Hepatocyte (in vitro differentiated cells): ENCODE measurements at regions not wholly inside any gene's neighbourhood (a gene's known extent, or its start where the extent isn't known, plus 50 kb on each side); places are given as distances from the start of the nearest gene placed in this dataset.

Experiments used
- DNase-seq: peaks from one replicate; pipeline ENCODE4 v3.0.0-alpha.2; 2016; ENCODE audit warnings: low spot score
- H2AFZ ChIP-seq: fragments of 200-600 bp; sonication (generic); 2 replicates; pipeline ENCODE4 v1.6.0; 2016; ENCODE audit warnings: antibody characterized with exemption, mild to moderate bottlenecking
- H3K27ac ChIP-seq: fragments of 200-600 bp; sonication (generic); 2 replicates; pipeline ENCODE4 v1.5.1; 2016; ENCODE audit warnings: mild to moderate bottlenecking
- H3K27me3 ChIP-seq: fragments of 200-600 bp; sonication (generic); 2 replicates; pipeline ENCODE4 v1.6.1; 2016
- H3K36me3 ChIP-seq: fragments of 200-600 bp; sonication (generic); replicated peaks from 2 replicates; pipeline ENCODE4 v1.5.1; 2016; ENCODE audit warnings: low read depth; ENCODE audit not compliant: insufficient read depth
- H3K4me1 ChIP-seq: fragments of 200-600 bp; sonication (generic); 2 replicates; pipeline ENCODE4 v1.5.1; 2016; ENCODE audit warnings: mild to moderate bottlenecking, moderate library complexity; ENCODE audit not compliant: insufficient read depth
- H3K4me2 ChIP-seq: fragments of 200-600 bp; sonication (generic); 2 replicates; pipeline ENCODE4 v1.6.0; 2016
- H3K4me3 ChIP-seq: fragments of 200-600 bp; sonication (generic); 2 replicates; pipeline ENCODE4 v1.5.1; 2016; ENCODE audit warnings: mild to moderate bottlenecking
- H3K79me2 ChIP-seq: fragments of 200-600 bp; sonication (generic); 2 replicates; pipeline ENCODE4 v1.6.0; 2017; ENCODE audit warnings: mild to moderate bottlenecking
- H3K9me2 ChIP-seq: fragments of 200-600 bp; sonication (generic); replicated peaks from 2 replicates; pipeline ENCODE4 v1.6.0; 2017; ENCODE audit warnings: mild to moderate bottlenecking; ENCODE audit not compliant: insufficient read depth
- H3K9me3 ChIP-seq: fragments of 200-600 bp; sonication (generic); 2 replicates; pipeline ENCODE4 v1.5.1; 2016; ENCODE audit warnings: low read depth, mild to moderate bottlenecking
- H4K20me1 ChIP-seq: fragments of 200-600 bp; sonication (generic); 2 replicates; pipeline ENCODE4 v1.6.0; 2016; ENCODE audit warnings: mild to moderate bottlenecking; ENCODE audit not compliant: insufficient read depth, poor library complexity, severe bottlenecking
- EZH2 ChIP-seq: fragments of 200-600 bp; sonication (generic); IDR thresholded peaks from 2 replicates; pipeline ENCODE4 v1.6.1; 2016; ENCODE audit warnings: antibody characterized with exemption, mild to moderate bottlenecking, borderline replicate concordance
- EZH2phosphoT487 ChIP-seq: fragments of 200-600 bp; sonication (generic); IDR thresholded peaks from one replicate; pipeline ENCODE4 v1.6.1; 2018; ENCODE audit warnings: antibody characterized with exemption, mild to moderate bottlenecking, low read depth, moderate library complexity; ENCODE audit not compliant: unreplicated experiment, severe bottlenecking
- WGBS: methylation state at CpG from one replicate; pipeline ENCODE4 v1.1.6; 2016; ENCODE audit warnings: low lambda C conversion rate; ENCODE audit errors: missing lambda C conversion rate; 5-methylcytosine and 5-hydroxymethylcytosine counted together
- TF ChIP-seq, protein P1 (sequence below): fragments of 200-600 bp; sonication (generic); IDR thresholded peaks from 2 replicates; pipeline ENCODE4 v1.5.1; 2016; ENCODE audit warnings: antibody characterized with exemption, mild to moderate bottlenecking; ENCODE audit not compliant: poor library complexity

DNA sequence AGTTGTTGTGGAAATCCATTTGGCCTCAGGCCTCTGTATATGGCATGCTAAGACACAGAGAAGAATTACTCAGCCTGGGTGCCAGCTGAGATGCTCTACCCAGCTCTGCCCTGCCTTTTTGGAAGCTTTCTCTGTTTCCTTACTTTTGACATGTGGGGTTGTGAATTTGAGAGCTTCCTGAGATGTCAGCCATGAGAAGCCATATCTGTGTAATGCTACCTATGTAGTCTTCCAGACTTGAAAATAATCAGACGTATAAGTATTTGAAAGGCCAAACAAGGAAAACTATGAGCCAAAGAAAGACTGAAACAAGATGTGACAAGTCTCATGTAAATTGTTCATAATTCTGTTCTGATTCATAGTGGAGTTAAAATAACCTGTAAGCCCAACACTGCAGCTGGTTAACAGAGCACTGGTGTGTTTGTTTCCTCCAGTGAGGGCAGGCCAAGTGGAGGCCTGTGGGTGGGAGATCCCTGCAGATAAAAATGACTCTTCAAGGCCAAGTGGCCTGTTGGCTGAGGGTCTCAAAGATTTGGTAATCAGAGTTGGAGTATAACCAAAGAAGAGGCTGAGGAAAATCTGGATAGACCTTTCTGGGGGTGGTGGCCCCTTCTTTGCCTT is 94.0 kb downstream of the TMX1 start:
- no peaks in the 10 kb centered on the region for H3K4me1 ChIP-seq
- TF ChIP-seq EZH2phosphoT487 (no peak), EZH2 (no peak)
- TF ChIP-seq, protein P1, sequence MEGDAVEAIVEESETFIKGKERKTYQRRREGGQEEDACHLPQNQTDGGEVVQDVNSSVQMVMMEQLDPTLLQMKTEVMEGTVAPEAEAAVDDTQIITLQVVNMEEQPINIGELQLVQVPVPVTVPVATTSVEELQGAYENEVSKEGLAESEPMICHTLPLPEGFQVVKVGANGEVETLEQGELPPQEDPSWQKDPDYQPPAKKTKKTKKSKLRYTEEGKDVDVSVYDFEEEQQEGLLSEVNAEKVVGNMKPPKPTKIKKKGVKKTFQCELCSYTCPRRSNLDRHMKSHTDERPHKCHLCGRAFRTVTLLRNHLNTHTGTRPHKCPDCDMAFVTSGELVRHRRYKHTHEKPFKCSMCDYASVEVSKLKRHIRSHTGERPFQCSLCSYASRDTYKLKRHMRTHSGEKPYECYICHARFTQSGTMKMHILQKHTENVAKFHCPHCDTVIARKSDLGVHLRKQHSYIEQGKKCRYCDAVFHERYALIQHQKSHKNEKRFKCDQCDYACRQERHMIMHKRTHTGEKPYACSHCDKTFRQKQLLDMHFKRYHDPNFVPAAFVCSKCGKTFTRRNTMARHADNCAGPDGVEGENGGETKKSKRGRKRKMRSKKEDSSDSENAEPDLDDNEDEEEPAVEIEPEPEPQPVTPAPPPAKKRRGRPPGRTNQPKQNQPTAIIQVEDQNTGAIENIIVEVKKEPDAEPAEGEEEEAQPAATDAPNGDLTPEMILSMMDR: no peak
- H3K9me2 ChIP-seq: no peaks in the 10 kb centered on the region
- H3K79me2 ChIP-seq: no peaks in the 10 kb centered on the region
- no peaks in the 10 kb centered on the region for H3K9me3 ChIP-seq
- WGBS: 96% methylated on average over 1 of the region's 1 CpG
- H3K4me2 ChIP-seq: no peak overlapping the region
- no peaks in the 10 kb centered on the region for H3K27me3 ChIP-seq
- DNase-seq: no peak
- H2AFZ ChIP-seq: no peak overlapping the region
- no peaks in the 10 kb centered on the region for H4K20me1 ChIP-seq
- H3K36me3 ChIP-seq: no peaks in the 10 kb centered on the region
- H3K27ac ChIP-seq: no peak overlapping the region
- H3K4me3 ChIP-seq: no peak overlapping the region

DNA sequence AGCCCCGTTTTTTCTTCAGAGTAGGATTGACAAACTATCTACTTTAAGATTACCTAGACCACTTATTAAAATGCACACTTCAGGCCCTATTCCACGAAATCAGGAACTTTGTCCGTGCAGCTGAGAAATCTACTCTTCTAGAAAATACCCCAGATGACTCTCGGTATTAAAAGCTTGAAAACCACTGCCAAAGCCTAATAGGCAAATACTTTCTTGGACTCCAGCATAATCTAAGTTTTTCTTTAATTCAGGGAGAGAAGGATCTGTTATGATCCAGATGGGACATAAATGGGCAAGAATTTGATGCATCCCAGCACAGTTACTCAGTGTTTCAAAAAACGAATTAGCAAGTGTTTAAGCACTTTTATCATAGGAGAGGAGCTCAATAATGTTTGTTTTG is 94.5 kb downstream of the TMX1 start:
- Histone ChIP-seq H3K9me3 (no peaks in the 10 kb centered on the region), H3K9me2 (no peaks in the 10 kb centered on the region), H3K27ac (no peak overlapping the region), H3K36me3 (no peaks in the 10 kb centered on the region), H2AFZ (no peak overlapping the region), H3K4me2 (no peak overlapping the region), H3K4me3 (no peak overlapping the region), H3K4me1 (no peaks in the 10 kb centered on the region), H3K27me3 (no peaks in the 10 kb centered on the region), H4K20me1 (no peaks in the 10 kb centered on the region), H3K79me2 (no peaks in the 10 kb centered on the region)
- TF ChIP-seq, protein P1: no peak
- no peak for TF ChIP-seq EZH2
- DNase-seq: no peak
- 81% methylated on average over 5 of the region's 5 CpGs for WGBS

DNA sequence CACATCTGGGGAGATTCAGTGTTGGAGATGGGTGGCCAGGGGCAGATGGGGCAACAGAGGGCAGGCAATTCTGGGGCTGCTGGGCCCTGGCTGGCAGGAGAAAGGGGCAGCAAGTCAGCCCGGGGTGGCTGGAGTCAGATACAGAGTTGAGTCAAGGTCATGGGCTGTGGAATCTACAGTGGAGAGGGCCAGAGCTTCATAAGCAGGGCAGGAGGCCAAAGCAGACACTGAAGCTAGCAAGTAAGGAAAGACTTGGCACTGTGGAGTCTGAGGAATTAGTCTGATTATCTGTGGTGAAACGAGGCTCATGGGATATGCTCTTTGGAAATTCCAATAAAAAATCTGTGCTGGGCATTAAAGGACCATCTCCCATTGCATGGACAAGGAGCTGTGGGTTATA is 95.5 kb downstream of the TMX1 start:
- WGBS: 88% methylated on average over 2 of the region's 2 CpGs
- Histone ChIP-seq H3K36me3 (no peaks in the 10 kb centered on the region), H2AFZ (no peak overlapping the region), H3K79me2 (no peaks in the 10 kb centered on the region), H3K27ac (no peak overlapping the region), H3K4me1 (no peaks in the 10 kb centered on the region), H3K4me3 (no peak overlapping the region), H3K9me2 (no peaks in the 10 kb centered on the region), H3K9me3 (no peaks in the 10 kb centered on the region), H3K27me3 (no peaks in the 10 kb centered on the region), H4K20me1 (no peaks in the 10 kb centered on the region), H3K4me2 (no peak overlapping the region)
- no peak for TF ChIP-seq EZH2phosphoT487
- TF ChIP-seq, protein P1: no peak
- no peak for DNase-seq
